HG03354 (cell line): ENCODE measurements at regions not wholly inside any gene's neighbourhood (a gene's known extent, or its start where the extent isn't known, plus 50 kb on each side); places are given as distances from the start of the nearest gene placed in this dataset.

ENCODE experiments used
- ATAC-seq: cut with Tn5 transposase; IDR thresholded peaks from one replicate; pipeline ENCODE4 v1.9.1; 2021; ENCODE audit warnings: mild to moderate bottlenecking; ENCODE audit not compliant: unreplicated experiment, poor library complexity, severe bottlenecking

DNA sequence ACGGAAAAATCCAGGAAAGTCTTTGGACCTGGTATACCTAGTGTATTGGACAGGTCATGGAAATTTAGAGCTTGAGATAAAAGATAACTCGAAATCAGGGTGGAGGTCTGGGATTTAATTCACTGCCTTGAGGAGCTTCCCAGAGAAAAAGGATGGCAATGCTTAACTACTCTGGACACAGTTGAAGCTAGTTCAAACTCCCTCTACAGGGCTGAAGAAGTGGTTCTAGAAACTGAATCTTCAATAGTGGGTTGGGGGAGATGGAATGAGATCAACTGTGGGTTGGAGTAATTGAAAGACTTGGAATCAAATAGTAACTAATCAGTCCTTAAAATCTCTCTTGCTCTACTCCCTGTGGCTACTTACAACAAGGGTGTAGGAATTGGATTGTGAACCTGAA, 600.1 kb downstream of the IRS1 start:
- no peak for ATAC-seq

DNA sequence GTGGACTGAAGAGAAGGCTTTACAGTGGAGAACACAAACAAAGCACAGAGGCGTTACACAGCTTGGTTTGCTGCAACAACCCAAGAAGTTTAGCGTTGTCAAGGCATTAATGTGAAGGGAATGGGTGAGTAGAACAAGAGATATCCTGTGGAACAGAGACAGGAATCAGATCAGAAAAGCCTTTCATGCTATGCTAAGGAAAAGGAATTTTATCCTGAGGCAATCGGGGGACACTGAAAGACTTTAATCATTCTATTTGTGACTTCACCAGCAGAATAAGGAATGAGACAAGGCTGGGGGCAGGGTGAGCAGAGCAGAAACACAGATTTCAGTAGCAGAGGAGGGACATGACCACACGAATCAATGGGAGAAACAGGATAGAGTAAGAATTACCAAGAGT, 600.7 kb downstream of the IRS1 start:
- no peak for ATAC-seq

DNA sequence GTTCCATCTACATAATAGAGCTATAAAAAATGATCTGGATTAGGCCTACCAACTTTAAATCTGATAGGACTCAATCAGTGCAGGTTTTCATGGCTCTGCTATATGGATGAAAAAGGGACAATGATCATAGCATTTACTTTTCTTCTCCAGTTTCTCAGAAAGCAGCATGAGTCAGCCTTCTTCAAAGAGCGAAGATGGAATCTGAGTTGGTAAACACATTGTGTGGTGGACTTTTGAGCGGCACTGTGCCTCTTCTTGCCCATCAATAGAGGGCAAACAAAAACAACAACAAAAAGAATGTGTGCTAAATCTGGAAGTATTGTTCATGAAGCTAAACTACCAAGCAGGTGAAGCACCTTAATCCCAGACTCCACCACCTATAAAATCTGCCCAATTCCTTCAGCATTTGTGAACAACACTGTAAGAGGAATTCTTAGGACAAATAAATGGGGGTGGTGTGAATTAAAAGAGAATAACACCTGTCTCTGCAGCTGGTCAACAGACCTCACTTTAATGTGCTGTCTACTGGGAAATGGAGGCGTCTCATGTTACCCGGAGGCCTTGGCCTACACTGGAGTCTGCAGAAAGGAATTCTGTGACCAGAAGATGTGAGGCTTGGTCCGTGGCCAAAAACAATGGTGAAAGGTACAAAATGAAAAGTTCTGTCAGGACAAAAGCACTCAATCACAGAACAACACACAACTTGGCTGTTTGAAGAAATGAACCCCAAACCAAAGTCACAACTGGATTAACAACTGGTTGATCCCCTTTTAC, 609.0 kb downstream of the IRS1 start:
- no peak for ATAC-seq

DNA sequence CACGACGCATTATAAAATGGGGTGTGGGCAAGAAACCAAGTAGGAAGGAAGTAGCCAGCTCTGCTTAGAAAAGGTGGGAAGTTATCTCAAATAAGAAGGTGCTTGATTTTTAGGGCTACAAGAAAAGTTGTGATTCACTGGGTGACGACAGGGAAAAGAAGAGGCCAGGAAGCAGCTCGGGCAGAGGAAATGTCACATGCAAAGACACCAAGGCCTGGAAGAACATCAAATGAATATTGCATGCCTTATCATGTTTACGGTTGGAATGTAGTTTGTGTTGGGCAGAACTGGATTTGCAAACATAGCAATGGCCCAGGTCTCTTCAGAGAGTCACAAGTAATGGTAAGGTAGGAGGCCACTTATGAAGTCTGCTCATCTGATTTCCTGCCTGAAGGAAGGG, 610.6 kb downstream of the IRS1 start:
- no peak for ATAC-seq

DNA sequence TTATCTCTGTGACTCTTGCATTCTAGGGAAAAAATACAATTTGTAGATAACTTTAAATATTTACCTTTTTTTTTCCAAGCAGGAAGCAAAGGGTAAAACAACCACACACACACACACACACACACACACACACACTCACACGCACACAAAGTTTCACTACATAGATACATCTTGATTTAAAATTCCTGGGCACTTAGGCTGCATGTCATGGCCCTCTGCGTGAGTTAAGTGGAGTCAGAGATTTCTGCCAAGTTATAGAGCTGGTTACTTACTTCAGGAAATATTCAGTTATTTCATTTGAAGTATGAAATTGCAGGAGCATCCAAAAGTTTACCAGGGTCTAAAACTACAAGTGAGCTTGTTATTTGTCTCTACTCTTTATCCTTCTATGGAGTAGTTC, 612.0 kb downstream of the IRS1 start:
- ATAC-seq: no peak

DNA sequence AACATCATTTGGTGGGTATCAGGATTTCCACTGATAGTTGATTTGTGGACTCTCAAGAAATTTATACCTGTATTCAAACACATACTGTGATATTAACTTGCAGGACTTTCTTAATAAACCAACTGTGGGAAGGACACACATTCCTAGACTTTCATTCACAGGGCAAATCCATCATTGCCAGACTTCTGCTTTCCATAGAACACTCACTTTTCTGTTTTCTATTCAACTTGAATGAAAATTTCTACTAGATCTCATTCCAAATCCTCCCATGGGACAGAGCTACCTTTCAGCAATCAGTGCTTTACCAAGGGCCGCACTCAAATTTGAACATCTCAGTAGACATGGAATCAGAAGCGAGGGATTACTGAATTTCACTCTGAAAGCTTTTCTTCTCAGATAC, 612.5 kb downstream of the IRS1 start:
- no peak for ATAC-seq

DNA sequence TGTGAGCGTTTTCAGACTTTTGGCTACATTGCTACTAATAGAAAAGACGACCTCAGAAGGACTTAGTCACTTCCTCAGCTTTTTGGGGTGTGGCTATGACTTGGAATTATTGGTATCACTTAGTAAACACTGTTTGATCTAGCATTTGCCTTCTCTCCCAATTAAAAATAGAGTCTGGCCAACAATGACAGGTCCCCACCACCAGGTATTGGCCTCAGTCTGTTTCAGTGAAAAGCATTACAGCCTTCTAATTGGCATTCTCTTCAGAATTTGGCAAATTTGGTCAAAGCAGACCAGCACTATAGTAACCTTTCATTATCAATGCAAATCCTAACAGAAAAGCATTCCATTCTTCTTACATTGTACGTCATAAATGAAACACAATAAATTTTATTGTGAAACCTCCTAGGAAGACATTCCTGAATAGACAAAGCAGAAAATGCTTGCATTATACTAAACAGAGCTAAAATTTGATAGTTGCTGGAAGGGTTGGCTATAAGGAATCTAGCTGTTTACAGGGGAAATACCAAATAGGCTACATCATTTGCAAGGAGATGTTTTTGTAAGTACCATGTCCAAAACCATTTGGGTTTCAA, 613.9 kb downstream of the IRS1 start:
- ATAC-seq: no peak

DNA sequence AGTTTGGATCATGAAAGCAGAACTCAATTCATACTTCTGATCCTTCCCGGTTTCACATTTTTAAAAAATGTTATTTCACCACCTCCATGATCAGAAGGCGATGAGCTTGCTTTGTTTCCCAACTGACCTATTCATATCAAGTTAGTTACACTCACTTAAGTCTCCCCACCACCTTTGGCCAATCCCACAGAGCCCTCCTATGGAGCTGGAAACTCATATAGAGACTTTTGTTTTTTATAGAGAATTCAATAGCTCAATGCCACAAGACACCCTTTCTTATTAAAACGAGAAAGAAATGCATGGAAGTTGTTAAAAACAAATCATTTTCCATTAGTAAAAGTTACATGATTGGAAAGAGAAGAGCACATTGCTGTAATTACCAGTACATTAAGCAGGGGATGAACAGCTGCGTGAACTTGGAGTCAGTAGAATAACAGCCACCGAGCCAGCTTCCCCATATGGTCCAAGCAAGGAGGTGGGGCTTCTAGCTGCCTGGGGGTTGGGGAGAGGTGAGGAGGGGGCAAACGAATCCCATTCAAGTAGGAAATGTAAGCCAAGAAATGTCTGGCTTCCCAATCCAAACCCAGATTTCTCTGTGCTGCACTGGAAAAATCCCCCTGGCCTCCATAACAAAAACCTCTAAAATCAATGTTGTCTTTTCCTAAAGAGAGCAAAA, 614.5 kb downstream of the IRS1 start:
- no peak for ATAC-seq

DNA sequence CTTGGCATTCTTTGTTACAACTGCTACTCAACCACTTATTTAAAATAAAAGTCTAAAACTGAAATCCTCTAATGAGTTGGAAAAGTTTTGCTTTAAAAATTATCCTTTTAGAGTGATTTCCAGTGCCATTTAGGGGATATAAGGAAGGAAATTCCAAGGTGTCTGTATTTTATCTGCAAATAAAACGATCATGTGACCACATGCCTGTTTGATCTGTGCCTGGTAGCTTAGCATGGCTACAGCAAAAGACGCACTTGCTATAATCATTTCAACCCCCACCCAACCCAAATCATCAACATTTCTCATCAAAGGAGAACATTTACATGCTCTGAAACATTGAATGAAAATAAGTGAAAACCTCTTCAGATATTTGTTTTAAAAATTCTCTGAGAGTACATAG, 615.1 kb downstream of the IRS1 start:
- ATAC-seq: no peak

DNA sequence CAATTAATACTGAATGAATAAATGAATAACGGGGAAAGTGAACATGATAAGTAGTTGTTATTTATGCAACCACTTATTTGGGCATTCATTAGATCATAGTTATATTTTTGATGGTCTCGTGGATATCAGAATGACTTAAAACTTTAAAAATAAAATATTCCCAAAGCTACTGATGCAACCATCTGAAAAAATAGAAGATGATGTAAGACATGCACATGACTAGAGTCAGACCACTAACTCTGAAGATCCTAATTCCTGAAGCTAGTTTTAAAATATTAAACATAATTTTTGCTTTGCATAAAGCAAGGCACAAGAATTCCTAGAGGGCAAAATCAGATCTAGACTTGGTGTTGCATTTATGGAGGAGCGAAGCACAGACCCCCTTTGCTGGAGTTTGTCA, 616.1 kb downstream of the IRS1 start:
- no peak for ATAC-seq

DNA sequence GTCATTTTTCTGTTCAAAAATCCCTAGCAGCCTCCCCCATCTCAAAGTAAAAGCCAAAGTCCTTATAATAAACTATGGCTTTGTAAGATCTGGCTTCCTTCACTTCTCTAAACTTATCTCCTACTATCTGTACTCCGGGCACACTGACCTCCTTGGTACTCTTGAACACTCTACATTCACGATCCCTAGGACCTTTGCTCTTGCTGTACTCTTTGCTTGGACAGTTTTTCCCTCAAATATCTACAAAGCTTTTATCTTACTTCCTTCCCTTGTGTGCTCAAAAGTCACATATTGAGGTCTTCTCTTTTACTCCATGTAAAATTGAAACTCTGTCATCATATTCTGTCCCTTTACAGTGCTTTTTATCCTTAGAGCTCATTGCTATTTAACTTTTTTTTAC, 616.6 kb downstream of the IRS1 start:
- no peak for ATAC-seq

DNA sequence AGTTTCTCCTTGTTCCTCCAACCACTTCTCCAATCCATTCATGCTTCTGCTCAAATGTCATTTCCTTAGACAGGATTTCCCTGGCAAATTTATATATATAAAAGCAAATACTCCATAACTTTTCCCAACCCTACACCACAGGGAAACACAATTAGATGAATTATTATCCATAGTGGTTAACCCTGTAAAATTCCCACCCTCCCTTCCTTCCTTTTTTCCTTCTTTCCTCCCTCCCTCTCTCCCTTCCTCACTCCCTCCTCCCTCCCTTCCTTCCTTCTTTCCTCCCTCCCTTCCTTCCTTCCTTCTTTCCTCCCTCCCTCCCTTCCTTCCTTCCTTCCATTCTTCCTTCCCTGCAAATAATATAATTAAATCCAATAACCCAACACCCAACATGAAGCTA, 617.7 kb downstream of the IRS1 start:
- no peak for ATAC-seq

DNA sequence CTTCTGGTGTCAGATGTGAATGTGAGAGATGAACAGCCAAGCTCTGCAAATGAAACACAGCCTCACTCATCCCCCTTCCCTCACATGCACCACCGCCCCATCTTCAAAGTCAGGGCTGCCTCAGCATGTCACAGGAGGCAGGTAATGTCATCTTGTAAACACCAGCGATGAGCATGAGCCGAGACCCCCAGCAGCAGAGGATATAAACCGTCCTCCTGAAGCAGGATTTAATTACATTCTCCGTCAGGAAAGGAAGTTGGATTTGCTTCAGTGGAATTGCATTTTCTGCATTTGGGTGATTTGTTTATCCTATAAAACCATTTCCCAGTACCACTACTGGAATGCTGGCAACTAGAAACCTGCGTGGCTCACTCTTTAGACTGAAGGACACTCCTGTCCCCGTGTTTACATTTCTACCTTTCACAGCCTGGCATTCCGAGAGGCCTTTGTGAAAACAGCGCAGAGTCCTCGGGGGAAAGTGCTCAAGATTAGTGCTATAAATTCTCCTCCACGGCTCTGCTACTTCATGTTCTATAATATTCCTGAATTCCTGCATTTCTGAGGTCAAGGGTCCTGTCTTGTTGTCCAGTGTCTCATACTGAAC, 619.2 kb downstream of the IRS1 start:
- no peak for ATAC-seq

DNA sequence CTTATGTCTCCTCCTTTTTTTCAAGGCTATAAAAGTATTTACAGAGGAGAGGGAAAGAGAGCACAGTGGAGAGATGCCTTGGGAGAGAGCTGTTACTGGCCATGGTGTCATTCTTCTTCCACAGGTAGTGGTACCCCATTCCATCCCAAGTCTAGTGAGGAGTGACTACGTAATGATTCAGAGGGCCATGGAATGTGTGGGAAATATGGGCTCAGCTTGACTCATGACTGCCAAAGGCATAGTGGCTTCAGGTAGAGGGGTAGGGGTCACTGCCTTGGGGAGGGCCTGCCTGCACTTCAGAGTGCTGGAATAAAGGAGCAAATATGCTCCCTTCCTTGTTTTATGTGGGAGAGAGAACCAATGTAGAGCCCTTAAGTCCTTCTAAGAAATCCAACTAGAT, 620.6 kb downstream of the IRS1 start:
- ATAC-seq: no peak

DNA sequence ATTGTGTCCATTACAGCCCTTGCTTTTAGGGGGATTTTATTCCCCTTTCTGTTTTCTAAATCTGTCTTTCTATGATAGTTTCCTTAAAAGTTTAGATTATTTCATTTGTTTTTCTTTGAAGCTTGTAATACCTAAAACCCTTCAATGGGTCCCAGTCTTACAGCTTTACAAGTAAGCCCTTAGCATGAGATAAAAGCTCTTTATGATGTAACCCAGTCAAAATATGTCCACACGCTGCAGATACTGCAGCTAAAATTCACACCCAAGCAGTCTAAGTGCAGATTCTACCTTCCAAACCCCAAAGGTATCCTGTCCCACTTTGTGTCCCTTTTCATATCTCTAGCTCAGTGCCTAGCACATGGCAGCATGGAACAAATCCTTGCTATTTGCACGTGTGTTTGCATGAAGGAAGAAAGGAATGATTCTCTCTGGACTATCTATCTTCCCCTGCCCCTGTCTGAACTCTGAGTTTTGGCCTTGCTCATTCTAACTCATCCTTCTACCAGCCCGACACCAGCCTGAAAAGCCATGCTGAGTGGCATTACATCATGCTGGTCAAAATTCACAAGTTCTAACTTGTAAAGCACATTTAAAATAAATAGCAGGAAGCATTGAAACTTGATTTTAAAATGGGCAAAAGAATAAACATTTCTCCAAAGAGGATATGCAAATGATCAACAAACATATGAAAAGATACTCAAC, 623.2 kb downstream of the IRS1 start:
- no peak for ATAC-seq

DNA sequence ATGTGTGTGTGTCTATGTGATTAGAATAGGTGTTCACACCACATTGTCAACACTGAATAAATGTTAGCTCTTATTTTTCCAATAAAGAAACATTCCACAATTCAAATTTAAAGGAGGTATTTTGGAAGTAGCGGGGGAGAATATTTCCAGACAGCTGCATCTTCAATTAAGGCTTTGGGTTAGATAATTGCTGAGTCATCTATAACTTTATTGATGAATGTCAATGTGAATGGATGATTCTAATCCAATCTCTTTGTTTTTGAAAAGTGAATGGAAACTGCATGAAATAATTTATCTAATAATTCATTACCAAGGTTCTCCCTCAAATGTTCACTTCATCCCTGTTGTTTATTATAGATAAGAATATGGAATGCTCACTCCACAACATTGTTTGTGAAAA, 625.2 kb downstream of the IRS1 start:
- no peak for ATAC-seq

DNA sequence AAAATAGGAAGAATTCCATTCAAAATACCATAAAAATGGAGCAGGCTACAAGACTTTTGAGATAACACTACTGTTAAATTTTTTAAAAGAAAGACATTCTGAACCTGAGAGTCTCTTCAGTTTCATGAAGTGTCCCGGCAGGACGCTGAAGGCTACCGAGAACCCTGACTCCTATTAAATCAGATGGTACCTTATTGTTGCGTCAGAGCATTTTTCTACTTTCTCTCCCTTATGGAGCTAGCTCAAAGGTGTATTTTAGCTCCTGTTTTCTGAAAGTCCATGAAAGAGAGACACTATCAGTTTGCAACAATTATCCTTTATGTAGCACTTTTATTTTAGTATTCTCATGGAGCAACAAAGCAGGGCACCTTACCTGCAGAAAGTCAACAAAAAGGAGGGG, 626.7 kb downstream of the IRS1 start:
- no peak for ATAC-seq

DNA sequence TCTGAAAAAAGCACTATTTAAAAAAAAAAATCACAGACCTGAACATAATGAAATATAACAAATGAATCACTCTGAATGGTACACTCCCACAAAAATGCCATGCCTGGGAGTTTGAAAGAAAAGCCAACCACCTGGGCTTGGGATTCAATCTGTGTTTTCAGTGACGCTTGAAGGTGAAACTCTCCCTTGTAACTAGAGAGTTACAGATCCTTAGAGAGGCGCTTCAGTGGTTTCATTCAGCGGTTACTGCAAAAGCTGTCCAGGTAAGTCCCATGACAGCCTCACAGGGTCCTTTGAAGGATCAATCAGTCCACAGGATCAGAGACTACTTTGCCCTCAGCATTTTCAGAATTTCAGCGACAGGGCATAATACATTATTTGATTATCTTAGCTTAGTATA, 627.3 kb downstream of the IRS1 start:
- ATAC-seq: no peak

DNA sequence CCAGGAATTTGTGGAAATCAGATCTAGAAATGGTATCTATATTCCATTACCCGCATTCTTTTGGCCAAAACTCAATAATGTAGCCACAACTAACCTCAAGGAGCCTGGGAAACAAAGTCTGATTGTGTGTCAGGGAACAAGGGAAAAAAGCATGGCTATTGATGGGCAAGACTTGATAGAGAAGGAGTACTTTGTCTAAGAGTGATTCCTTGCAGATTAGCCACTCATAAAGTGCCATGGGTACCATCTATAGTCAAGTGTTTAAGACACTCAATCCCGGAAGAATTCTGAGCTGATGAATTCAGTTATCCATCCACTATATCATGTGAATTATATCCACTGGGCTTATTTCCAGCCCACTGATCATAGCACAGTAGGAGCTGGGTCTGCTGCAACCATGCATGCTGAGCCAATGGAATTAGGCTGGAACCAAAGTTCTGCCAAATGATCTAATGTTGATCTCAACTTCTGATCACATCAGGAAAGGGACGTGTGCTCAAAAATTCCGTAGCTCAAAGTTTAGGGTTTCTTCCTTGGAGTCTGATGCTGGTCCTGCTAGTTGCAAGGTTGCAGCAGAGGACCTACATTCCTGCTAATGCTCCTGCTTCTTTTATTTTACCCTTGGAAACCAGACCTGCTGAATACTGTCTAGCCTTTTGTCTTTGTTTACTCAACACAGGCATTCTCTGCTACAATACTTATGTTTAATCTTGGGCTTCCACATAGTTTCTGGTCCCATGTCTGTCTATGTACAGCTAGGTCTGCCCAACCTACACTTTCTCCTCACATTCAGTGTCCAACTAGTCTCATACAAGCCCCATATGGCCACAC, 629.7 kb downstream of the IRS1 start:
- no peak for ATAC-seq
